ENCODE measurements at regions not wholly inside any gene's neighbourhood (a gene's known extent, or its start where the extent isn't known, plus 50 kb on each side); places are given as distances from the start of the nearest gene placed in this dataset.

- ChIA-PET POLR2A (no interaction called here), CTCF (no interaction called here)
- Histone ChIP-seq H3K9me3 (peaks cover 9% of the 10 kb centered on the region), H3K27me3 (replicated peaks in 1 of 2; ENCODE audit: control insufficient read depth in 2 of 2, extremely low read depth in 1 of 2, insufficient read depth in 2 of 2, low read length in 1 of 2) (peaks cover 0 to 5% of the 10 kb centered on the region in 2 experiments), H3K4me1 (ENCODE audit: control insufficient read depth in 1 of 2, extremely low read depth in 1 of 2, insufficient read depth in 2 of 2, low read length in 2 of 2) (peaks cover 0 to 7% of the 10 kb centered on the region in 2 experiments), H3K36me3 (ENCODE audit: control insufficient read depth in 2 of 2, extremely low read depth in 1 of 2, insufficient read depth in 1 of 2, low read length in 1 of 2) (no peaks in the 10 kb centered on the region), H3K4me3 (ENCODE audit: control insufficient read depth in 1 of 2, extremely low read depth in 1 of 2, low read length in 1 of 2) (no peak overlapping the region), H3K27ac (ENCODE audit: low read length) (no peak overlapping the region)
- H3K4me3 Mint-ChIP-seq, result no peak overlapping the region
- H3K27me3 Mint-ChIP-seq, result peaks cover 15 to 24% of the 10 kb centered on the region in 2 donors
- DNase-seq (no peak), ATAC-seq (replicated peaks in 1 of 4) (no peak)
- no peak overlapping the region for H3K27ac Mint-ChIP-seq
- peaks cover 7 to 21% (median 17%) of the 10 kb centered on the region in 3 donors for H3K9me3 Mint-ChIP-seq
- peaks cover 20% of the 10 kb centered on the region for H3K36me3 Mint-ChIP-seq
- WGBS (ENCODE audit: insufficient coverage), result no CpG with 5 or more reads among the region's 2 CpGs
- H3K4me1 Mint-ChIP-seq, result peaks cover 12 to 14% (median 13%) of the 10 kb centered on the region in 3 donors
Measured at GRCh38 chr6:105974986-105975385, 111.2 kb upstream of the PRDM1 start.

GRCh38 chr6:105972440-105972839 is 113.7 kb upstream of the PRDM1 start:
- Histone ChIP-seq H3K27me3 (replicated peaks in 1 of 2; ENCODE audit: control insufficient read depth in 2 of 2, extremely low read depth in 1 of 2, insufficient read depth in 2 of 2, low read length in 1 of 2) (peaks cover 0 to 2% of the 10 kb centered on the region in 2 experiments), H3K4me1 (ENCODE audit: control insufficient read depth in 1 of 2, extremely low read depth in 1 of 2, insufficient read depth in 2 of 2, low read length in 2 of 2) (no peaks in the 10 kb centered on the region), H3K36me3 (ENCODE audit: control insufficient read depth in 2 of 2, extremely low read depth in 1 of 2, insufficient read depth in 1 of 2, low read length in 1 of 2) (no peaks in the 10 kb centered on the region), H3K27ac (ENCODE audit: low read length) (no peak overlapping the region), H3K9me3 (peaks cover 9% of the 10 kb centered on the region), H3K4me3 (ENCODE audit: control insufficient read depth in 1 of 2, extremely low read depth in 1 of 2, low read length in 1 of 2) (no peak overlapping the region)
- no CpG with 5 or more reads among the region's 1 CpG for WGBS (ENCODE audit: insufficient coverage)
- Mint-ChIP-seq H3K9me3 (peaks cover 12 to 38% (median 34%) of the 10 kb centered on the region in 3 donors), H3K4me3 (no peak overlapping the region), H3K27me3 (peaks cover 6 to 16% of the 10 kb centered on the region in 2 donors), H3K36me3 (peaks cover 26% of the 10 kb centered on the region), H3K27ac (no peak overlapping the region), H3K4me1 (no peaks in the 10 kb centered on the region)
- POLR2A ChIA-PET, result no interaction called here
- CTCF ChIA-PET, result no interaction called here
- no peak for ATAC-seq (replicated peaks in 1 of 4)
- no peak for DNase-seq

GRCh38 chr6:105968603-105969333 is 117.4 kb upstream of the PRDM1 start:
- POLR2A ChIA-PET, result interaction anchor here in 1 of 2 donors (0.6 kb wide), 1 partner anchor 21 kb away, joined by 3 read pairs; no protein-coding TSS in a partner anchor
- DNase-seq (no peak), ATAC-seq (replicated peaks in 1 of 4) (no peak)
- Histone ChIP-seq H3K27me3 (replicated peaks in 1 of 2; ENCODE audit: control insufficient read depth in 2 of 2, extremely low read depth in 1 of 2, insufficient read depth in 2 of 2, low read length in 1 of 2) (no peaks in the 10 kb centered on the region), H3K9me3 (peaks cover 9% of the 10 kb centered on the region), H3K27ac (ENCODE audit: low read length) (no peak overlapping the region), H3K36me3 (ENCODE audit: control insufficient read depth in 2 of 2, extremely low read depth in 1 of 2, insufficient read depth in 1 of 2, low read length in 1 of 2) (no peaks in the 10 kb centered on the region), H3K4me1 (ENCODE audit: control insufficient read depth in 1 of 2, extremely low read depth in 1 of 2, insufficient read depth in 2 of 2, low read length in 2 of 2) (no peaks in the 10 kb centered on the region), H3K4me3 (ENCODE audit: control insufficient read depth in 1 of 2, extremely low read depth in 1 of 2, low read length in 1 of 2) (no peak overlapping the region)
- CTCF ChIA-PET, result interaction anchor here in 1 of 2 donors (1.0 kb wide), 1 partner anchor 24 kb away, joined by 4 read pairs; no protein-coding TSS in a partner anchor
- H3K27ac Mint-ChIP-seq, result no peak overlapping the region
- H3K4me1 Mint-ChIP-seq, result no peaks in the 10 kb centered on the region
- peaks cover 26% of the 10 kb centered on the region for H3K36me3 Mint-ChIP-seq
- WGBS (ENCODE audit: insufficient coverage), result no CpG with 5 or more reads among the region's 2 CpGs
- H3K9me3 Mint-ChIP-seq, result peaks cover 12 to 38% (median 34%) of the 10 kb centered on the region in 3 donors
- H3K4me3 Mint-ChIP-seq, result no peak overlapping the region
- peaks cover 0 to 5% of the 10 kb centered on the region in 2 donors for H3K27me3 Mint-ChIP-seq

GRCh38 chr6:105967917-105968602 is 118.1 kb upstream of the PRDM1 start:
- Mint-ChIP-seq H3K27me3 (peaks cover 0 to 5% of the 10 kb centered on the region in 2 donors), H3K36me3 (peaks cover 18% of the 10 kb centered on the region), H3K4me1 (no peaks in the 10 kb centered on the region), H3K4me3 (no peak overlapping the region), H3K9me3 (peaks cover 12 to 31% (median 28%) of the 10 kb centered on the region in 3 donors), H3K27ac (no peak overlapping the region)
- H3K27ac ChIP-seq (ENCODE audit: low read length), result no peak overlapping the region
- H3K4me3 ChIP-seq (ENCODE audit: control insufficient read depth in 1 of 2, extremely low read depth in 1 of 2, low read length in 1 of 2), result no peak overlapping the region
- 75% methylated on average over 1 of the region's 9 CpGs for WGBS (ENCODE audit: insufficient coverage)
- CTCF ChIA-PET, result interaction anchor here in 1 of 2 donors (1.0 kb wide), 1 partner anchor 25 kb away, joined by 4 read pairs; no protein-coding TSS in a partner anchor
- H3K4me1 ChIP-seq (ENCODE audit: control insufficient read depth in 1 of 2, extremely low read depth in 1 of 2, insufficient read depth in 2 of 2, low read length in 2 of 2), result no peaks in the 10 kb centered on the region
- ATAC-seq (replicated peaks in 1 of 4), result no peak
- POLR2A ChIA-PET, result interaction anchor here (0.5 to 0.6 kb wide), 3 partner anchors 17 to 573 kb away, joined by 3 to 4 read pairs (median 4); no protein-coding TSS in a partner anchor
- DNase-seq, result no peak
- peaks cover 9% of the 10 kb centered on the region for H3K9me3 ChIP-seq
- H3K27me3 ChIP-seq (replicated peaks in 1 of 2; ENCODE audit: control insufficient read depth in 2 of 2, extremely low read depth in 1 of 2, insufficient read depth in 2 of 2, low read length in 1 of 2), result no peaks in the 10 kb centered on the region
- H3K36me3 ChIP-seq (ENCODE audit: control insufficient read depth in 2 of 2, extremely low read depth in 1 of 2, insufficient read depth in 1 of 2, low read length in 1 of 2), result no peaks in the 10 kb centered on the region

- Mint-ChIP-seq H3K4me3 (no peak overlapping the region), H3K27ac (no peak overlapping the region), H3K9me3 (peaks cover 5 to 21% (median 14%) of the 10 kb centered on the region in 3 donors), H3K4me1 (no peaks in the 10 kb centered on the region), H3K36me3 (peaks cover 7% of the 10 kb centered on the region), H3K27me3 (peaks cover 0 to 8% of the 10 kb centered on the region in 2 donors)
- no peaks in the 10 kb centered on the region for H3K4me1 ChIP-seq (ENCODE audit: control insufficient read depth in 1 of 2, extremely low read depth in 1 of 2, insufficient read depth in 2 of 2, low read length in 2 of 2)
- CTCF ChIA-PET, result interaction anchor here (0.6 kb wide), 2 partner anchors 568 to 1451 kb away, joined by 4 to 5 read pairs; no protein-coding TSS in a partner anchor
- no peaks in the 10 kb centered on the region for H3K27me3 ChIP-seq (replicated peaks in 1 of 2; ENCODE audit: control insufficient read depth in 2 of 2, extremely low read depth in 1 of 2, insufficient read depth in 2 of 2, low read length in 1 of 2)
- ATAC-seq (replicated peaks in 1 of 4), result no peak
- no peaks in the 10 kb centered on the region for H3K9me3 ChIP-seq
- no peaks in the 10 kb centered on the region for H3K36me3 ChIP-seq (ENCODE audit: control insufficient read depth in 2 of 2, extremely low read depth in 1 of 2, insufficient read depth in 1 of 2, low read length in 1 of 2)
- WGBS (ENCODE audit: insufficient coverage), result 83% methylated on average over 1 of the region's 1 CpG
- no peak for DNase-seq
- POLR2A ChIA-PET, result no interaction called here
- no peak overlapping the region for H3K4me3 ChIP-seq (ENCODE audit: control insufficient read depth in 1 of 2, extremely low read depth in 1 of 2, low read length in 1 of 2)
- no peak overlapping the region for H3K27ac ChIP-seq (ENCODE audit: low read length)
Measured at GRCh38 chr6:105966481-105966880, 119.7 kb upstream of the PRDM1 start.

GRCh38 chr6:105964979-105965760 is 121.0 kb upstream of the PRDM1 start:
- Mint-ChIP-seq H3K27ac (no peak overlapping the region), H3K4me1 (no peaks in the 10 kb centered on the region), H3K36me3 (peaks cover 6% of the 10 kb centered on the region), H3K4me3 (no peak overlapping the region), H3K9me3 (peaks cover 5 to 21% (median 13%) of the 10 kb centered on the region in 3 donors), H3K27me3 (peaks cover 0 to 8% of the 10 kb centered on the region in 2 donors)
- DNase-seq, result no peak
- ATAC-seq (replicated peaks in 1 of 4), result no peak
- CTCF ChIA-PET, result interaction anchor here in 1 of 2 donors (0.6 kb wide), 1 partner anchor 1064 kb away, joined by 4 read pairs; no protein-coding TSS in a partner anchor
- H3K4me3 ChIP-seq (ENCODE audit: control insufficient read depth in 1 of 2, extremely low read depth in 1 of 2, low read length in 1 of 2), result no peak overlapping the region
- H3K4me1 ChIP-seq (ENCODE audit: control insufficient read depth in 1 of 2, extremely low read depth in 1 of 2, insufficient read depth in 2 of 2, low read length in 2 of 2), result no peaks in the 10 kb centered on the region
- no peaks in the 10 kb centered on the region for H3K27me3 ChIP-seq (replicated peaks in 1 of 2; ENCODE audit: control insufficient read depth in 2 of 2, extremely low read depth in 1 of 2, insufficient read depth in 2 of 2, low read length in 1 of 2)
- POLR2A ChIA-PET, result no interaction called here
- no peak overlapping the region for H3K27ac ChIP-seq (ENCODE audit: low read length)
- no peaks in the 10 kb centered on the region for H3K9me3 ChIP-seq
- H3K36me3 ChIP-seq (ENCODE audit: control insufficient read depth in 2 of 2, extremely low read depth in 1 of 2, insufficient read depth in 1 of 2, low read length in 1 of 2), result no peaks in the 10 kb centered on the region
- 100% methylated on average over 1 of the region's 4 CpGs for WGBS (ENCODE audit: insufficient coverage)
